HCT116 (cell line): ENCODE measurements at regions not wholly inside any gene's neighbourhood (a gene's known extent, or its start where the extent isn't known, plus 50 kb on each side); places are given as distances from the start of the nearest gene placed in this dataset.

ENCODE experiments used
- ATAC-seq: fragments of 200-7000 bp; cut with Tn5 transposase; 2 replicates; pipeline ENCODE4 v1.9.1; 2020; ENCODE audit warnings: mild to moderate bottlenecking, moderate library complexity
- BruUV-seq: library from RNA; stranded (reverse); fragments of 400-500 nt; replicated peaks from 2 replicates; lab custom pipeline; 2021; lab: Mats Ljungman, UMichigan
- CTCF ChIA-PET: fragments of 300-600 bp; sonication (Branson Sonifier 250); formaldehyde crosslinking; loops from one replicate; lab custom pipeline; 2021; ENCODE audit warnings: antibody characterized with exemption; lab: Charles Lee
- POLR2A ChIA-PET: fragments of 300-600, 350-600 bp; sonication (Branson Sonifier 250); formaldehyde crosslinking; loops from one replicate; lab custom pipeline; 2021; ENCODE audit warnings: antibody characterized with exemption; lab: Charles Lee
- RAD21 ChIA-PET, 2 experiments: fragments of 300-600 bp; sonication (Branson Sonifier 250); formaldehyde crosslinking; loops; one replicate each; lab custom pipeline; 2023; ENCODE audit warnings: low total read pairs in 2 of 2; ENCODE audit not compliant: uncharacterized antibody in 2 of 2, unreplicated experiment in 2 of 2, low non-redundant PET in 1 of 2; lab: Charles Lee
- DNase-seq: peaks from one replicate; pipeline ENCODE4 v3.0.0-alpha.2; 2010; ENCODE audit warnings: low read depth, low spot score
- H2AFZ ChIP-seq: fragments of 200-600 bp; shearing (Covaris generic), sonication (generic); 2 replicates; pipeline ENCODE4 v1.6.1; 2017; ENCODE audit warnings: low read depth, mixed run types, mixed read lengths, antibody characterized with exemption, low read length; ENCODE audit not compliant: poor library complexity, severe bottlenecking
- H3K27ac ChIP-seq: 2 replicates; pipeline ENCODE4 v1.5.1; 2012; ENCODE audit warnings: low read depth, low read length
- H3K27me3 ChIP-seq: fragments of 200-600 bp; sonication (generic); 2 replicates; pipeline ENCODE4 v1.6.1; 2016; ENCODE audit warnings: mixed run types, low read length, mixed read lengths; ENCODE audit not compliant: insufficient read depth
- H3K36me3 ChIP-seq, 2 experiments: fragments of 200-500 bp in 1 of 2; fragments of 200-600 bp in 1 of 2; sonication (Bioruptor generic) in 1 of 2; sonication (generic) in 1 of 2; 2 replicates each; pipeline versions ENCODE4 v1.5.1 to v1.6.1; 2014 to 2016; ENCODE audit warnings: low read length in 2 of 2, inconsistent platforms in 1 of 2, mixed read lengths in 1 of 2, mixed run types in 1 of 2; ENCODE audit not compliant: insufficient read depth in 2 of 2, control insufficient read depth in 1 of 2
- H3K4me1 ChIP-seq, 2 experiments: fragments of 200-600 bp in 1 of 2; sonication (generic) in 1 of 2; 2 replicates each; pipeline versions ENCODE4 v1.5.1 to v1.6.1; 2012 to 2017; ENCODE audit warnings: low read length in 2 of 2, inconsistent platforms in 1 of 2, mild to moderate bottlenecking in 1 of 2, mixed read lengths in 1 of 2, mixed run types in 1 of 2, moderate library complexity in 1 of 2; ENCODE audit not compliant: insufficient read depth in 2 of 2, control insufficient read depth in 1 of 2
- H3K4me2 ChIP-seq: fragments of 200-600 bp; sonication (generic); 2 replicates; pipeline ENCODE4 v1.6.1; 2017; ENCODE audit warnings: mixed run types, low read length, mixed read lengths
- H3K4me3 ChIP-seq, 2 experiments: fragments of 200-600 bp in 1 of 2; sonication (generic) in 1 of 2; replicated peaks in 1 of 2; 2 replicates each; pipeline ENCODE4 v1.5.1; 2011 to 2016; ENCODE audit warnings: low read length in 2 of 2, control low read depth in 1 of 2, low read depth in 1 of 2, mild to moderate bottlenecking in 1 of 2, mixed read lengths in 1 of 2, mixed run types in 1 of 2
- H3K79me2 ChIP-seq: fragments of 200-600 bp; sonication (generic); 2 replicates; pipeline ENCODE4 v1.6.1; 2017; ENCODE audit warnings: mild to moderate bottlenecking, mixed run types, low read length, moderate library complexity, mixed read lengths; ENCODE audit not compliant: insufficient read depth
- H3K9ac ChIP-seq: fragments of 200-600 bp; sonication (generic); 2 replicates; pipeline ENCODE4 v1.6.1; 2016; ENCODE audit warnings: low read length, mixed read lengths
- H3K9me2 ChIP-seq: fragments of 200-600 bp; sonication (generic), shearing (Covaris generic); 2 replicates; pipeline ENCODE4 v1.6.1; 2017; ENCODE audit warnings: mixed run types, mild to moderate bottlenecking, moderate library complexity; ENCODE audit not compliant: insufficient read depth
- H3K9me3 ChIP-seq, 2 experiments: fragments of 200-500 bp in 1 of 2; fragments of 200-600 bp in 1 of 2; sonication (Bioruptor generic) in 1 of 2; sonication (generic) in 1 of 2; 2 replicates each; pipeline ENCODE4 v1.6.1; 2014 to 2017; ENCODE audit warnings: low read length in 2 of 2, mixed read lengths in 2 of 2, inconsistent platforms in 1 of 2, low read depth in 1 of 2, mild to moderate bottlenecking in 1 of 2, mixed run types in 1 of 2, moderate library complexity in 1 of 2; ENCODE audit not compliant: control insufficient read depth in 1 of 2, insufficient read depth in 1 of 2
- H4K20me1 ChIP-seq: fragments of 200-600 bp; sonication (generic), shearing (Covaris generic); 2 replicates; pipeline ENCODE4 v1.6.1; 2017; ENCODE audit warnings: mixed run types, mild to moderate bottlenecking, moderate library complexity; ENCODE audit not compliant: insufficient read depth
- CBX3 ChIP-seq: IDR thresholded peaks from 2 replicates; pipeline ENCODE4 v1.6.1; 2012; ENCODE audit warnings: low read depth
- EGR1 ChIP-seq: IDR thresholded peaks from 2 replicates; pipeline ENCODE4 v1.6.1; 2012; ENCODE audit warnings: low read depth
- EZH2phosphoT487 ChIP-seq: fragments of 200-600 bp; IDR thresholded peaks from 2 replicates; pipeline ENCODE4 v1.6.1; 2018; ENCODE audit warnings: antibody characterized with exemption, borderline replicate concordance
- FOSL1 ChIP-seq: IDR thresholded peaks from 2 replicates; pipeline ENCODE4 v1.6.1; 2012; ENCODE audit warnings: low read depth
- JUND ChIP-seq: IDR thresholded peaks from 2 replicates; pipeline ENCODE4 v1.6.1; 2012
- POLR2A ChIP-seq: IDR thresholded peaks from 2 replicates; pipeline ENCODE4 v1.7.0; 2011; ENCODE audit warnings: borderline replicate concordance; ENCODE audit not compliant: insufficient read depth, insufficient read length; ENCODE audit errors: extremely low read depth
- POLR2AphosphoS5 ChIP-seq: IDR thresholded peaks from 2 replicates; pipeline ENCODE4 v1.6.1; 2011; ENCODE audit warnings: mild to moderate bottlenecking, low read depth, low read length, moderate library complexity
- RAD21 ChIP-seq: IDR thresholded peaks from 2 replicates; pipeline ENCODE4 v1.6.1; 2012; ENCODE audit warnings: low read depth, mild to moderate bottlenecking
- REST ChIP-seq: IDR thresholded peaks from 2 replicates; pipeline ENCODE4 v1.6.1; 2012; ENCODE audit warnings: low read depth
- SIN3A ChIP-seq: IDR thresholded peaks from 2 replicates; pipeline ENCODE4 v1.6.1; 2012; ENCODE audit warnings: low read depth
- SP1 ChIP-seq: IDR thresholded peaks from 2 replicates; pipeline ENCODE4 v1.6.1; 2012; ENCODE audit warnings: low read depth
- SRF ChIP-seq: IDR thresholded peaks from 2 replicates; pipeline ENCODE4 v1.6.1; 2012; ENCODE audit warnings: low read depth
- YY1 ChIP-seq: IDR thresholded peaks from 2 replicates; pipeline ENCODE4 v1.6.1; 2011; ENCODE audit warnings: low read length, low read depth, moderate library complexity, mild to moderate bottlenecking; ENCODE audit not compliant: insufficient replicate concordance; ENCODE audit errors: extremely low read depth
- ZBTB33 ChIP-seq: IDR thresholded peaks from 2 replicates; pipeline ENCODE4 v1.6.1; 2011; ENCODE audit warnings: mild to moderate bottlenecking, low read length, moderate library complexity; ENCODE audit not compliant: insufficient replicate concordance; ENCODE audit errors: extremely low read depth
- ZFX ChIP-seq: fragments of 450-650 bp; IDR thresholded peaks from 2 replicates; pipeline ENCODE4 v1.6.1; 2017
- ZNF274 ChIP-seq: fragments of 200-500 bp; sonication (Bioruptor generic); IDR thresholded peaks from 2 replicates; pipeline ENCODE4 v1.6.1; 2014; ENCODE audit warnings: mild to moderate bottlenecking, low read depth, low read length, inconsistent platforms
- intact Hi-C: fragments of 100-400 bp; cut with micrococcal nuclease; formaldehyde crosslinking; loops from 2 replicates; pipeline ENCODE4 v1.10.0; 2022
- TF ChIP-seq, protein P1 (sequence below): IDR thresholded peaks from 2 replicates; pipeline ENCODE4 v1.6.1; 2012

GRCh38 chrX:127439676-127440075, 612.5 kb downstream of the ACTRT1 start:
- ChIA-PET POLR2A (no interaction called here), RAD21 (no interaction called here), CTCF (no interaction called here)
- Histone ChIP-seq H3K9ac (no peak overlapping the region), H3K4me2 (no peak overlapping the region), H3K27ac (no peak overlapping the region), H3K79me2 (no peaks in the 10 kb centered on the region), H3K4me1 (no peaks in the 10 kb centered on the region), H4K20me1 (no peaks in the 10 kb centered on the region), H3K36me3 (no peaks in the 10 kb centered on the region), H3K9me3 (no peaks in the 10 kb centered on the region), H3K9me2 (no peaks in the 10 kb centered on the region), H3K27me3 (no peaks in the 10 kb centered on the region), H2AFZ (no peak overlapping the region), H3K4me3 (no peak overlapping the region)
- no peak for ATAC-seq
- BruUV-seq = no TSS peak
- intact Hi-C loops = no loop called here
- TF ChIP-seq, protein P1, sequence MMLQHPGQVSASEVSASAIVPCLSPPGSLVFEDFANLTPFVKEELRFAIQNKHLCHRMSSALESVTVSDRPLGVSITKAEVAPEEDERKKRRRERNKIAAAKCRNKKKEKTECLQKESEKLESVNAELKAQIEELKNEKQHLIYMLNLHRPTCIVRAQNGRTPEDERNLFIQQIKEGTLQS = no peak
- no peak for TF ChIP-seq RAD21
- TF ChIP-seq ZNF274 = no peak
- TF ChIP-seq SIN3A = no peak
- TF ChIP-seq ZBTB33 = no peak
- TF ChIP-seq POLR2AphosphoS5 = no peak
- no peak for TF ChIP-seq POLR2A
- no peak for TF ChIP-seq YY1
- no peak for TF ChIP-seq FOSL1
- no peak for TF ChIP-seq EGR1
- TF ChIP-seq SRF = no peak
- no peak for TF ChIP-seq ZFX
- TF ChIP-seq REST = no peak
- TF ChIP-seq EZH2phosphoT487 = no peak
- no peak for TF ChIP-seq CBX3
- no peak for TF ChIP-seq JUND
- TF ChIP-seq SP1 = no peak
- no peak for DNase-seq
